ENCODE measurements at regions not wholly inside any gene's neighbourhood (a gene's known extent, or its start where the extent isn't known, plus 50 kb on each side); places are given as distances from the start of the nearest gene placed in this dataset.

GRCh38 chr2:145422576-145422975 lies 902.7 kb upstream of the ZEB2 start:
- peaks cover 3 to 20% (median 5%) of the 10 kb centered on the region in 5 experiments for H3K9me3 ChIP-seq (ENCODE audit: control extremely low read depth in 1 of 5, control insufficient read depth in 4 of 5, insufficient read depth in 2 of 5, low read depth in 1 of 5, low read length in 4 of 5)
- H3K36me3 ChIP-seq (ENCODE audit: control insufficient read depth in 4 of 4, insufficient read depth in 4 of 4, low read length in 3 of 4): no peaks in the 10 kb centered on the region
- no peak for DNase-seq
- WGBS (ENCODE audit: insufficient coverage): 100% methylated on average over 1 of the region's 1 CpG
- POLR2A ChIA-PET: no interaction called here
- CTCF ChIA-PET: interaction anchor here (1.1 kb wide), 1 partner anchor 330 kb away, joined by 3 read pairs; no protein-coding TSS in a partner anchor
- H3K27me3 ChIP-seq (replicated peaks in 2 of 5; ENCODE audit: control insufficient read depth in 4 of 5, insufficient read depth in 5 of 5, low read length in 4 of 5): no peaks in the 10 kb centered on the region
- H3K27ac ChIP-seq (ENCODE audit: insufficient read depth in 1 of 2, low read depth in 1 of 2, low read length in 2 of 2, poor library complexity in 1 of 2, severe bottlenecking in 2 of 2): no peak overlapping the region
- H3K4me1 ChIP-seq (ENCODE audit: control extremely low read depth in 1 of 4, control insufficient read depth in 4 of 4, insufficient read depth in 4 of 4, low read length in 3 of 4): no peaks in the 10 kb centered on the region
- no peak overlapping the region for H3K4me3 ChIP-seq (ENCODE audit: control insufficient read depth in 1 of 7, extremely low read depth in 1 of 7, insufficient read depth in 4 of 7, low read depth in 2 of 7, low read length in 6 of 7)

GRCh38 chr2:145421841-145422240 lies 901.9 kb upstream of the ZEB2 start:
- POLR2A ChIA-PET: no interaction called here
- Histone ChIP-seq H3K27ac (ENCODE audit: insufficient read depth in 1 of 2, low read depth in 1 of 2, low read length in 2 of 2, poor library complexity in 1 of 2, severe bottlenecking in 2 of 2) (no peak overlapping the region), H3K4me3 (ENCODE audit: control insufficient read depth in 1 of 7, extremely low read depth in 1 of 7, insufficient read depth in 4 of 7, low read depth in 2 of 7, low read length in 6 of 7) (no peak overlapping the region), H3K36me3 (ENCODE audit: control insufficient read depth in 4 of 4, insufficient read depth in 4 of 4, low read length in 3 of 4) (no peaks in the 10 kb centered on the region), H3K9me3 (ENCODE audit: control extremely low read depth in 1 of 5, control insufficient read depth in 4 of 5, insufficient read depth in 2 of 5, low read depth in 1 of 5, low read length in 4 of 5) (peaks cover 3 to 20% (median 5%) of the 10 kb centered on the region in 5 experiments), H3K4me1 (ENCODE audit: control extremely low read depth in 1 of 4, control insufficient read depth in 4 of 4, insufficient read depth in 4 of 4, low read length in 3 of 4) (no peaks in the 10 kb centered on the region), H3K27me3 (replicated peaks in 2 of 5; ENCODE audit: control insufficient read depth in 4 of 5, insufficient read depth in 5 of 5, low read length in 4 of 5) (no peaks in the 10 kb centered on the region)
- DNase-seq: no peak
- CTCF ChIA-PET: no interaction called here
- no CpG with 5 or more reads among the region's 1 CpG for WGBS (ENCODE audit: insufficient coverage)

- H3K27ac ChIP-seq (ENCODE audit: insufficient read depth in 1 of 2, low read depth in 1 of 2, low read length in 2 of 2, poor library complexity in 1 of 2, severe bottlenecking in 2 of 2): no peak overlapping the region
- no peak overlapping the region for H3K4me3 ChIP-seq (ENCODE audit: control insufficient read depth in 1 of 7, extremely low read depth in 1 of 7, insufficient read depth in 4 of 7, low read depth in 2 of 7, low read length in 6 of 7)
- POLR2A ChIA-PET: no interaction called here
- peaks cover 2 to 24% (median 7%) of the 10 kb centered on the region in 5 experiments for H3K9me3 ChIP-seq (ENCODE audit: control extremely low read depth in 1 of 5, control insufficient read depth in 4 of 5, insufficient read depth in 2 of 5, low read depth in 1 of 5, low read length in 4 of 5)
- peaks cover 4 to 7% (median 7%) of the 10 kb centered on the region in 4 experiments for H3K4me1 ChIP-seq (ENCODE audit: control extremely low read depth in 1 of 4, control insufficient read depth in 4 of 4, insufficient read depth in 4 of 4, low read length in 3 of 4)
- H3K27me3 ChIP-seq (replicated peaks in 2 of 5; ENCODE audit: control insufficient read depth in 4 of 5, insufficient read depth in 5 of 5, low read length in 4 of 5): no peaks in the 10 kb centered on the region
- H3K36me3 ChIP-seq (ENCODE audit: control insufficient read depth in 4 of 4, insufficient read depth in 4 of 4, low read length in 3 of 4): no peaks in the 10 kb centered on the region
- DNase-seq: no peak
- CTCF ChIA-PET: interaction anchor here (0.7 kb wide), 1 partner anchor 67 kb away, joined by 3 read pairs; no protein-coding TSS in a partner anchor
- 90% methylated on average over 2 of the region's 2 CpGs for WGBS (ENCODE audit: insufficient coverage)
Measured at GRCh38 chr2:145416640-145417039, 896.7 kb upstream of the ZEB2 start.

GRCh38 chr2:145415151-145415550 lies 895.2 kb upstream of the ZEB2 start:
- POLR2A ChIA-PET: no interaction called here

GRCh38 chr2:145413261-145414030 lies 893.5 kb upstream of the ZEB2 start:
- H3K4me1 ChIP-seq (ENCODE audit: control extremely low read depth in 1 of 4, control insufficient read depth in 4 of 4, insufficient read depth in 4 of 4, low read length in 3 of 4): peaks cover 12 to 19% (median 18%) of the 10 kb centered on the region in 4 experiments
- H3K27me3 ChIP-seq (replicated peaks in 2 of 5; ENCODE audit: control insufficient read depth in 4 of 5, insufficient read depth in 5 of 5, low read length in 4 of 5): no peaks in the 10 kb centered on the region
- POLR2A ChIA-PET: no interaction called here
- CTCF ChIA-PET: no interaction called here
- WGBS (ENCODE audit: insufficient coverage): no CpG with 5 or more reads among the region's 2 CpGs
- no peak overlapping the region for H3K4me3 ChIP-seq (ENCODE audit: control insufficient read depth in 1 of 7, extremely low read depth in 1 of 7, insufficient read depth in 4 of 7, low read depth in 2 of 7, low read length in 6 of 7)
- peaks cover 2 to 12% (median 6%) of the 10 kb centered on the region in 5 experiments for H3K9me3 ChIP-seq (ENCODE audit: control extremely low read depth in 1 of 5, control insufficient read depth in 4 of 5, insufficient read depth in 2 of 5, low read depth in 1 of 5, low read length in 4 of 5)
- no peak overlapping the region for H3K27ac ChIP-seq (ENCODE audit: insufficient read depth in 1 of 2, low read depth in 1 of 2, low read length in 2 of 2, poor library complexity in 1 of 2, severe bottlenecking in 2 of 2)
- DNase-seq: no peak
- no peaks in the 10 kb centered on the region for H3K36me3 ChIP-seq (ENCODE audit: control insufficient read depth in 4 of 4, insufficient read depth in 4 of 4, low read length in 3 of 4)

More at GRCh38 chr2:145415151-145415550, 895.2 kb upstream of the ZEB2 start:
- no peak overlapping the region for H3K4me3 ChIP-seq (ENCODE audit: control insufficient read depth in 1 of 7, extremely low read depth in 1 of 7, insufficient read depth in 4 of 7, low read depth in 2 of 7, low read length in 6 of 7)
- CTCF ChIA-PET: no interaction called here
- H3K4me1 ChIP-seq (ENCODE audit: control extremely low read depth in 1 of 4, control insufficient read depth in 4 of 4, insufficient read depth in 4 of 4, low read length in 3 of 4): peaks cover 12 to 19% (median 18%) of the 10 kb centered on the region in 4 experiments
- no peaks in the 10 kb centered on the region for H3K27me3 ChIP-seq (replicated peaks in 2 of 5; ENCODE audit: control insufficient read depth in 4 of 5, insufficient read depth in 5 of 5, low read length in 4 of 5)
- no peak for DNase-seq
- WGBS (ENCODE audit: insufficient coverage): no CpG with 5 or more reads among the region's 1 CpG
- peaks cover 2 to 16% (median 6%) of the 10 kb centered on the region in 5 experiments for H3K9me3 ChIP-seq (ENCODE audit: control extremely low read depth in 1 of 5, control insufficient read depth in 4 of 5, insufficient read depth in 2 of 5, low read depth in 1 of 5, low read length in 4 of 5)
- no peak overlapping the region for H3K27ac ChIP-seq (ENCODE audit: insufficient read depth in 1 of 2, low read depth in 1 of 2, low read length in 2 of 2, poor library complexity in 1 of 2, severe bottlenecking in 2 of 2)
- H3K36me3 ChIP-seq (ENCODE audit: control insufficient read depth in 4 of 4, insufficient read depth in 4 of 4, low read length in 3 of 4): no peaks in the 10 kb centered on the region

- DNase-seq: peak in 2 of 3 donors; percentile 24 to 44
- Histone ChIP-seq H3K9me3 (ENCODE audit: control extremely low read depth in 1 of 5, control insufficient read depth in 4 of 5, insufficient read depth in 2 of 5, low read depth in 1 of 5, low read length in 4 of 5) (peaks cover 1 to 12% (median 6%) of the 10 kb centered on the region in 5 experiments), H3K27me3 (replicated peaks in 2 of 5; ENCODE audit: control insufficient read depth in 4 of 5, insufficient read depth in 5 of 5, low read length in 4 of 5) (no peaks in the 10 kb centered on the region), H3K36me3 (ENCODE audit: control insufficient read depth in 4 of 4, insufficient read depth in 4 of 4, low read length in 3 of 4) (no peaks in the 10 kb centered on the region), H3K27ac (ENCODE audit: insufficient read depth in 1 of 2, low read depth in 1 of 2, low read length in 2 of 2, poor library complexity in 1 of 2, severe bottlenecking in 2 of 2) (no peak overlapping the region), H3K4me1 (ENCODE audit: control extremely low read depth in 1 of 4, control insufficient read depth in 4 of 4, insufficient read depth in 4 of 4, low read length in 3 of 4) (peaks cover 12 to 19% (median 18%) of the 10 kb centered on the region in 4 experiments), H3K4me3 (ENCODE audit: control insufficient read depth in 1 of 7, extremely low read depth in 1 of 7, insufficient read depth in 4 of 7, low read depth in 2 of 7, low read length in 6 of 7) (no peak overlapping the region)
- ChIA-PET CTCF (interaction anchor here (1.1 to 1.6 kb wide), 3 partner anchors 9 to 341 kb away, joined by 3 read pairs; no protein-coding TSS in a partner anchor), POLR2A (no interaction called here)
- WGBS (ENCODE audit: insufficient coverage): no CpG with 5 or more reads among the region's 4 CpGs
Measured at GRCh38 chr2:145412155-145412554, 892.2 kb upstream of the ZEB2 start.

- Histone ChIP-seq H3K4me3 (ENCODE audit: control insufficient read depth in 1 of 7, extremely low read depth in 1 of 7, insufficient read depth in 4 of 7, low read depth in 2 of 7, low read length in 6 of 7) (peak overlapping the region in 2 of 7 experiments; percentile 25 to 51), H3K9me3 (ENCODE audit: control extremely low read depth in 1 of 5, control insufficient read depth in 4 of 5, insufficient read depth in 2 of 5, low read depth in 1 of 5, low read length in 4 of 5) (peaks cover 2 to 12% (median 6%) of the 10 kb centered on the region in 5 experiments), H3K27ac (ENCODE audit: insufficient read depth in 1 of 2, low read depth in 1 of 2, low read length in 2 of 2, poor library complexity in 1 of 2, severe bottlenecking in 2 of 2) (no peak overlapping the region), H3K4me1 (ENCODE audit: control extremely low read depth in 1 of 4, control insufficient read depth in 4 of 4, insufficient read depth in 4 of 4, low read length in 3 of 4) (peaks cover 12 to 19% (median 18%) of the 10 kb centered on the region in 4 experiments), H3K36me3 (ENCODE audit: control insufficient read depth in 4 of 4, insufficient read depth in 4 of 4, low read length in 3 of 4) (no peaks in the 10 kb centered on the region), H3K27me3 (replicated peaks in 2 of 5; ENCODE audit: control insufficient read depth in 4 of 5, insufficient read depth in 5 of 5, low read length in 4 of 5) (no peaks in the 10 kb centered on the region)
- CTCF ChIA-PET: interaction anchor here (1.1 to 1.6 kb wide), 3 partner anchors 9 to 341 kb away, joined by 3 read pairs; no protein-coding TSS in a partner anchor
- DNase-seq: peak; percentile 25 to 90 (median 81)
- WGBS (ENCODE audit: insufficient coverage): 32% methylated on average over 3 of the region's 4 CpGs
- POLR2A ChIA-PET: interaction anchor here (0.8 kb wide), 1 partner anchor 917 kb away, joined by 3 read pairs; no protein-coding TSS in a partner anchor
Measured at GRCh38 chr2:145411493-145411892, 891.6 kb upstream of the ZEB2 start.

All from common myeloid progenitor, CD34-positive (primary cell).